MM.1S (cell line): ENCODE measurements at regions not wholly inside any gene's neighbourhood (a gene's known extent, or its start where the extent isn't known, plus 50 kb on each side); places are given as distances from the start of the nearest gene placed in this dataset.

ENCODE experiments used
- CTCF ChIP-seq: fragments of 300-600 bp; sonication (generic); IDR thresholded peaks from 2 replicates; pipeline ENCODE4 v1.5.1; 2016; ENCODE audit warnings: antibody characterized with exemption, low read length, mixed read lengths
- EZH2 ChIP-seq: fragments of 300-600 bp; sonication (generic); optimal IDR thresholded peaks from 2 replicates; pipeline ENCODE3; 2017; ENCODE audit warnings: low read depth, mild to moderate bottlenecking, antibody characterized with exemption, low read length, mixed read lengths

DNA sequence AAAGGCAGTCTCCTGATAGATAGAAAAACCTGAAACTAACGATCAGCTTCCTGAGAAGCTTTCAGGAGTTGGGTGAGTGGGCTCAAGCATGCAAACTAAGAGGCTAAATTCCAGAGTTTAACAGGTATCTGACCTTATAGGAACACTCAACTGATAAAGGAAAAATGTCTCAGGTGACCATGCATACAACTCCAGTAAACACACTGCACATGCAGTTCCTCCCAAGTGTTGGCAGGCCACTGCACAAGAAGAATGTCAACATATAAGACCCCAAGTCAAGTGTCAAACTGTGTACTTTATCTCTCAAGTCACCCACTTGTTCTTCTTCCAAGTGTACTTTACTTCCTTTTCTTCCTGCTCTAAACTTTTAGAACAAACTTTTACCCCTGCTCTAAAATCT is 981.2 kb downstream of the FAM133A start:
- TF ChIP-seq CTCF, result no peak
- TF ChIP-seq EZH2, result no peak
